ENCODE measurements at regions not wholly inside any gene's neighbourhood (a gene's known extent, or its start where the extent isn't known, plus 50 kb on each side); places are given as distances from the start of the nearest gene placed in this dataset.

DNA sequence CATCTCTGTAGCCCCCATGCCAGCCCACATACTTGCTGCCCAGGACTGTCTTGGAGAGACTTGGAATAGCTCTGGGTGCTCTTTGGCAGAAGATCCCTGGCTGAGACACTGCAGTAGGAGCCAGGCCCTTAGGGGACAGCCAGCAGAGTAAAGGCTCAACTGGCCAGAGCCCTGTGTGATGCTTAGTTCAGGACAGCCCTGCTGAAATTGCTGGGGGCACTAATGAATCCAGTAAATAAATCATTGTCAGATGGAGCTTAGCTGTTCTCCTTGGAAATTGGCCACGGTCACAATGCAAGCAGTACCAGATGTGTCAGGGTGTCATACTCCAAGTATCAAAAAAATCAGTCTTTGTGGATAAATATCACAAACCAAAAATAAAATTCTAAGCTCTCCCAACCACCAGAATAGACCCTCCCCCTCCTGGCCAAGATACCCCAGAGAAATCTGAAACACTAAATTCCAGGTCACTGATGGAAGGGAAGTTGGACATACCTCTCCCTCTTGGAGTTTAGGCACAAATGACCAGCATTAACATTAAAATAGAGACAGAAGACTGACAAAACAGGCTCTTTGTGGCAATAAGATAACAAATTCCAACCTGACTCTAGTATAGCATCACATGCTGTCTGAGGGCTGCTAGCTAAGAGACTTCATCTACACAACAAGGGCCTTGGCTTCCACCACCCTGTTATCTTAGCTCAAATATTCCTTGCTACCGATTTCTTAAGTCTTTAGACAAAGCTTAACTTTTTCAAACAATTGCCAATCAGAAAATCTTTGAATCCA lies 83.2 kb upstream of the DNAH14 start:
- DNase-seq: no peak

DNA sequence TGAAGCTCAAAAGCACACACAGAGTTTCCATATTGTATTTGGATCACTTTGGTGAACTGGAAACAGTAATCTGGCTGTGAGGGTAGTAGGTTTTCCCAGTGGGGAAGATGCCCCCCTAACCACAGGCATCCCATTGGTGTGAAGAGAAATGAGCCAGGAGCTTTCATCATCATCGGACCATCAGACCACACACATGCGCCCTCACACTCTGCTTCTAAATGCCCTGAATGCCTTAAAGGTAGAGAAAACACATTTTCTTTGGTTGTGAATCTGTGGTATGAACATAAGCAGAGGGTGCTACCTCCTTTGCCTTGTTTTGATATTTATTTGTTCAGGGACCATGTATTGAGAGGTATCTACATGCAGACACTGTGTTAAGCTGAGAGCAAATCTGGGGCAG lies 79.0 kb upstream of the DNAH14 start:
- DNase-seq: no peak

DNA sequence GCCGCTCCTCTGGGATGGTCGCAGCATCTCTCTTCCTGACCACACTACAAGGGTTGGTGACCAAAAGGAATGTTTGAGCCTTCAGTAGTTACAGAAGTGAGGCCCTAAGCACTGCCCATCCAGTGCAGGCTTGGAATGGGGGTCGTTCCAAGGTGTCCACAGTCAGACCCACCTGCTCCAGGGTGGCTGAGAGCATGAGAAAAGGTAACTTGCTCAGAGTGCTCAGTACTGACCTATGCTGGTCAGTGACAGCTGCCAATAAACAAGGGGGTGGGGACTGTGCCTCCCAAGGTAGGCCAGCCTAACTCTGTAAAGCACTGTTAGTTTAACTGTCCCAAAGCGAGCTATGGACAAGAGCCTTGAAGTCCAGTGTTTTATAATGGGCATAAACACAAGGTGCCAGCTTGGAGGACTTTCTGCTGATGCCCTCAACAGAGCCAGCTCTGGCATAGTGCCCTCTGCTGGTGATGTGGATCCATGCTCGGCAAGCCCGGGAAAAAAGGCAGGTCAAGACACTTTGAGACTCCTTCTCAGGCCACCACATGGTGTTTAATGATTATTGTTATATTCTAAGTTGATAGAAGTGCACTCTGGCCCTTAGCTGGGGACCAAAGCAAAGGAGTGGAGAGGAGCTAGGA lies 78.1 kb upstream of the DNAH14 start:
- peak in 35 of 51 donors; percentile 1 to 62 (median 26) for DNase-seq

DNA sequence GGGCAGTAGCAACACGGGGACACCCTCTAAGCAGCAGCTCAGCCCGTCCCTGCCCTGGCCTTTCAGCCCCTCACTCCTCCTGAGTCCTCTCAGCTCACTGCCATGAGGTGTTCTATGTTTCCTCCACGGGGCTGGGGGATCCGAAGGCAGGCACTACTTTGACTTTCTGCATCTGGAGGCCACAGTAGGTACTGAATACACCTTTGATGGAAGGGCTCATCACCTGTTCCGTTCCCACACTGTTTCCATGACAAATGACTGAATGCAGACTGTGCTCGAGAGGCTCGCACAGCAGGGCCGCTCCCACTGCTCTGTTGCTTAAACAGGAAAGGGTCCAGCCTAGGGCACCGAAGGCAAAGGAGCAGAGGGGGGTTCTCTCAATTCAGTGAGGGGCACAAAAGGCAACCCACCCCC lies 77.6 kb upstream of the DNAH14 start:
- no peak for DNase-seq

DNA sequence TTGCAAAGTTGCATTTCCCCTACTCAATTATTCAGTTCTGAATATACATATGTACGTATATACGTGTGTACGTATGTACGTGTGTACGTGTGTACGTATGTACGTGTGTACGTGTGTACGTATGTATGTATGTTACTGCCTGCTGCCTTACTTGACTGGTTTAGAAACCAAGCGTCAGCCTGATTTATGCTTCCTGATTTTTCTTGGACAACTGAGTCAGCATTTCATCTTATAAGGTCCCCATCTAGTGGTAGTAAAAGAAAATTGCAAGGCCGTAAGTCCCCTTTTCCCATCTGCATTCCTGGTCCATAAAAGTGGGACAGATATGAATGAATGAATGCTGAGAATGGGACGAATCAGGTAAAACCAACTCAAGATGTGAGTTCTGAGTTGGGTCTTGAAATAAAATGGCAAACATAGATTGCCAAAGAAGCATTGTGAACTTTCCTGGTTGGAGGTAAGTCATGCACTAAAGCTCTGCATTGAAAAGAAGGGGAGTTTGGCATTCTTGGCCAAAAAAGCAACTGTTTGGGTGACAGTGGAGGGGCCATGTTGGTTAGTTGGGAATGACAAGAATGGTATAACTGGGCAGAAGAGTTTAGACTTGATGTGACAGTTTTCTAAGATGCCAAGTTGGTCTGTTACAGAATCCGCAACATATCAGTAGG lies 76.4 kb upstream of the DNAH14 start:
- DNase-seq: peak in 1 of 51 donors; percentile 39

DNA sequence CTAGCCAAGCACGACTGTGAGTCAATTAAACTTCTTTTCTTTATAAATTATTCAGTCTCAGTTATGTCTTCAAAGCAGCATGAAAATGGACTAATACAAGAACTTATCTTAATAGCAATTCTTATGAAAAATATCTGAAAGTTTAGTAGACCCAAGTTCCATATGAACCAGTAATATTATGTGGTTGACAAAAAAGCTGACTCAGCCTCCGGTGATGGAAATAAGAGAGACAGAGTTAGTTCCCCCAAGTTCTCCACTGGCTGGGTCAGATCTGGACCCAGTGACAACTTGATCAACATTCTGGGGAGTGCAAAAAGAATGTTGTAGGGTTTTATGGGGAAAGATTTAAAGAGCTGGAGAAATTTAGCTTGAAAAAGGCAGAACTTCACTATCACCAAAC lies 72.5 kb upstream of the DNAH14 start:
- no peak for DNase-seq

DNA sequence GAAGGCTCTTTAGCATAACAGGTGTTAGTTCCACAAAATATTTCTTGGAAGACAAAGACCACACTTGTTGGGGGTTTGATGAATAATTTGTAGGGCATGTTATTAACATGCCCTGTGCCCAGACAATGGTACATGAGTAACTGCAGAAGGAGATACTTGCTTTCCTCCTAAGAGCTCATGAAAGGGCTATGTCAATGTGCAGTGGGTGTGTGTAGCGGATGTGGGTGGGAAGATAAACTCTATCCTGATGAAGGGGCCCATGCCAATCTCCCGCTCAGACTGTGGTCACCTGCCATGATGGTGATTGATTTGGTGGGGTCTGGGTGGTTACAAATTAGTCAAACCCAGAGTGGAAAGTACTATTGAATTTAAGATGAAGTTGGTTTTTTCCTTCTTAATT lies 69.8 kb upstream of the DNAH14 start:
- no peak for DNase-seq

DNA sequence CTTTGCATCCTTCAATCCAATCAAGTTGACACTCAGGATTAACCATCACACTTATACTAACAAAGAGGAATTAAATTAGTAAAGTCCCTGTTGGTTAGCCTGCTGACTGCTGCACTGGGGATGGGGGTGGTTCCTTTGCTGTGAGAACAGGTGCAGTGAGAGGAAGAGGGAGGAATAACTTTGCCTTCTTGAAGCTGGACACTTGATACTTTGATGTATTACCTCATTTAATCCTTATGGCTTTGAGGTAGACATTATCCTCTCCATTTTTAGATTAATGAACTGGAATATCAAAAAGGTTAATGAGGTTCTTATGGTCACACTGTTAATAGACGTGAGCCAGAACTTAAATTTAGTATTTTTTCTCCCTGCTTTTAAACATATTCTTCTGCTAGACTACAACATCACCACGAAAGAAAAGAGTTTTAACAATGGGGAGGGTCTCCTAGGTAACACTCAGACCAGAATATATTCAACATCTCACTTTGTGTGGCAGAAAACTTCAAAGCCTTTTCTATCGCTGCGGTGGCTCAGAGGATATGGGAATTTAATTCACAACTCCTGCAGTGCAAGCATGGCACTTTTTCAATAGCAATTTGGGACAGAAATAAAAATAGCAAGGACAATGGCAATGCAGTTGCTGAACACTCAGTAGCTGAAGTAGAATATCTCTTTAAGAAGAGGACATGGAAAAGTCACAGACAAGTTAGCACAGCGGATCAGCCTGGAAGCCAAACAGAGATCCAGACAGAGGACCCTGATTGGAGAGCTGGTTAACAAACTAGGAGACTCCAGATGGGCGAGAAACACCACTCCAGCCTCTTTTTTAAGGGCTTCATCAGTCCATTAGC lies 68.8 kb upstream of the DNAH14 start:
- no peak for DNase-seq

DNA sequence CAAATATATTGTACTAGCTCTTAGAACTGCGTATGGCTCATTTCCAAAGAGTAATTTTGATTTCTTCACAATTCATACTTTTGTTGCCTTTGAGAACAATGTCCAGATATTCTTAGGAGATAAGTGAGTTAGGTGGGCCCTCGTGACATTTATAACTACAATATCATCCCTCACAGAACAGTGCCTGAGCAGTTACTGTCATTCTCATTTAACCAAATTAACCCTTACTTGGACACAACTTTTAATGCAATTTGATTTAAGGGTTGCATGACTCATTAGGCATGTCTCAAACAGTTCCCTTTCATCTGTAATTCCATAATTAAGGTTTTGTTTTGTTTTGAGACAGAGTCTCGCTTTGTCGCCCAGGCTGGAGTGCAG lies 68.1 kb upstream of the DNAH14 start:
- DNase-seq: no peak

DNA sequence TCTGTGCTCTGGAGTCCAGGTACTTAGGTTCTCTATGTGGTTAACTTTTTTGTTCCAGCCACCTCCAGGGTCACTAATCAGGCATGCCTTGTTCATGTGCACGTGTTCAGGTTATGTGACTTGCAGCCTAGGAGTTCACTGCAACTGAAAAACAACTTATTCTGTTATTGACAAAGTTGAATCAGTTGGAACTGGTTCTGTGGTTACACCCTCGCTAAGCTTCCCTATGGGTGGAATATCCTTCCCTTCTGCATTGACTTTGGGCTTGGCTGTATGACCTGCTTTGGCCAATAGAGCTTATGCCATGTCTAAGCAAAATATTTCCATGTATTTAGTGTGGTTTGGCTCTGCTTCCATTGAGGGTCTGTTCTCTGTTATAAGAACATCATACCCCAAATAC lies 66.0 kb upstream of the DNAH14 start:
- no peak for DNase-seq

DNA sequence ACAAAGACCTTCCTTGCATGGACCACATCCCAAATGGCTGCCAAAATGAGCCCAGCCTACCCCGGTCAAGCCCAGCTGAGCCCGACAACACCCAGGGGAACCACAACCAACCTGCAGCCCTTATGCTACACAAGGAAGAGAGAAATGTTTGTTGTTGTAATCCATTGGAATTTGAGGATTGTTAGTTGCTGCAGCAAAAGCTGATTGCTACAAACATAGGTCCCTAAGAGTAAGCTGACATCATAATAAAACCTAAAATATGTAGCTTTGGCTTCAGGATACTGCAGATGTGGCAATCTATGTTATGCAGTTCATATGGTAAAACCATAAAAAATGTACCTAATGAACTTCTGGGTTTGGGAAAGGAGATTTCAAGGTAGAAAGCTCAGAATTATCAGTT lies 65.5 kb upstream of the DNAH14 start:
- DNase-seq: no peak

DNA sequence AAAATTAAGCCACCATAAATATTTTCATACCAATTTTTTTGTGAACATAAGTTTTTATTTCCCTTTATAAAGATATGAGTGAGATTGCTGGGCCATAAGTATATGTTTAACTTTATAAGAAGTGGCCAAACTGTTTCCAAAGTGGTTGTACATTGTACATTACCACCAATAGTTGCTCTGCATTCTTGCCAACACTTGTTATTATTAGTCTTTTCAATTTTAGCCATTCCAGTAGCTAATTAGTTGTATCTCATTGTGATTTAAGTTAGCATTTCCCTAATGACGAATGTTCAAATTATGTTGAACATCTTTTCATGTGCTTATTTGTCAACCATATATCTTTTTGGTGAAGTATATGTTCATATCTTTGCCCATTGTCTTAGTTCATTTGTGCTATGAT lies 64.0 kb upstream of the DNAH14 start:
- DNase-seq: no peak

DNA sequence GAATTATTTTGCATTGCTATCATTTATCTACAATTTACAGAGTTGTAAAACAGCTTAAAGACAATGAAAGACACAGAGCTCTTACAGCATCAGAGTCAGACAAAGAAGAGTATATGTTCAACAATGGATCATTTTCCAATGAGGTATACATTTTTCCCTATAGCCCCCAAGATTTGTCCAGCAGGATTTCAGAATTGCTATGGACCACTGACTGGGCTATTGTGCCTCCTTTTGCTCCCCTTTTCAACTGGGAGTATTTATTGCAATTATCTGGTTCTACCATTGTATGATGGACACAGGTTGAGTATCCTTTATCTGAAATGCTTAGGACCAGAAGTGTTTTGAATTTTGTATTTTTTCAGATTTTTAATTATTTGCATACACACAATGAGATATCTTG lies 62.5 kb upstream of the DNAH14 start:
- no peak for DNase-seq

DNA sequence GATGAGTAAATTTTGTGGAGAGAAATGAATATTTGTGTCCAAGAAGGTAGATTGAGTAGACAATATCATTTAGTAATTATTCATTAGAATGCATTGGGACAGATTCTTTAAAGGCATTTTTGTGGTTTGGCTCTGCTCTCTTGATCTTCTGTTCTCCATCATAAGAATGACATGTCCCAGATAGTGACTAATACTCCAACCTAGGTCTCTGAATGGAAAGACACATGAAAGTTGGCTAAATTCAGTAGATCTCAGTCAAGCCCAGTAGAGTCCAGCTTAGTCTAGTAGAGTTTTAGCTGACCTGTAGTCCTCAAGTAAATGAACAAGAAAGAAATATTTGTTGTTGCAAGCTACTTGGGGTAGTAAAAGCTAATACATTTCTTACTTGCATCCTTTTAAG lies 61.8 kb upstream of the DNAH14 start:
- DNase-seq: no peak

DNA sequence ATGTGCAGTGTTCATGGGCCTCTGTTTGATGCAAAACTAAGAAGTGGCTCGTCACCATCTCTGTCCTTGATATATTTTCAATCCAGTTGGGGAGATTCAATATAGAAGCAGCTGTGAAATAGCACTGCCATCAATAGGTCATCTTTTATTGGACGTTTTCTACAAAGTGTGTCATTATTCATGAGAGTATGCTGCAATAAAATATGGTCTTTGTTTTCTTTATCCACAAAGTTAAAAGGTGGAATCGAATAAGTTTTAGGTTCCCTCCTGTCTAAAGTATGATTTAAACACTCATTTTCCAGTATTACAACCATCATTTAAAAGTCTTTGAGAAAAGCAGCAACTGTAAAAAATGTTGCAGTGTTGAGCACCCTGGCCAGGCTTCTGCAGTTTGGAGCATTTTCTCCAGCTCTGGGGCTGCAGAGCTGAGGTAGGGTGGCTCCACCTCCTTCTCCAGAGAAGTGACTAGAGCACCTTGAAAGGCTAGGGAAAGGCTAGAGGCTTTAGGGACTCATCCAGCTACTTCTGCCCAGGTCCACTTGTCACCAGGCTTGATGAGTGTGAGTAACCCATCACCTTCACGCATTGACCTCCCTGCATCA lies 56.5 kb upstream of the DNAH14 start:
- DNase-seq: no peak

DNA sequence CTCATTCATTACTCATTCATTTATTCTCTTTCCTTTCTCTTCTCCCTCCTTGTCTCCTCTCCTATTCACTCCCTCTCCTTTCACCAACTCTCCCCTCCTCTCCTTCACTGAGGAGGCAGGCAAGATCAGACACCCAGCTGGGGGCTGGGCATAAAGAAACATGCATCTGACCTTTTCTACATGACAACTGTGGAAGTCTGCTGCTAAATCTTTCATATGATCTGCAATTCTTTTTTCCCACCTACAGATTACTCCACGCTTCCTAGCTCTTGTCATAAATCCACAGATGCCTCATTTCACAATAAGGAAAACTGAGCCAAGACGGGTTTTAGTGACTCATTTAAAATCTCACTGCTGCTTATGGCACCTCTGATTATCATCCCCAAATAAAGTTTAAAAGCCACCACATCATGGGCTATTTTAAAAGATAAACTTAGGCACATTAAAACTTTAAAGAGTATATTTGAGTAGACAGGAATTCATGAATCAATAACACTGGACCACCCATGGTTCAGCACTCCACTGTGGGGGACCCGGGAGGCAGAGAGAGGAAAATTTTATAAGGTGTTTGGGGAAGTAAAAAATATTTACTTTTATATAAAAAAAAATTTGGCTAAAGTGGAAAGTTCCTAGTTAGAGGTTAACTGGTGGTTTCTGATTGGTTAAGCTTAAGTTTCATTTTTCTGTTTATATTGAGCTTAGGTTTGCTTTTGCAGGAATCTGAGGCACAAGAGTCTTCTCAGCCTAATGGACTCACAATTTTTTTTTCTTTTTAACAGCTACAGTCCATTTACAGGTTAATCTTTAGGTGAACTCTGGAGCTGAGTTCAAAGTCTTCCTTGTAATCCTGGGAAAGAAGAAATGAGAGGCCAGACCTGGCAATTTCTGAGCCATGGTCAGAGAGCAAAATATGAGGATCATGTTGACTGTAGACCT lies 55.8 kb upstream of the DNAH14 start:
- DNase-seq: no peak

DNA sequence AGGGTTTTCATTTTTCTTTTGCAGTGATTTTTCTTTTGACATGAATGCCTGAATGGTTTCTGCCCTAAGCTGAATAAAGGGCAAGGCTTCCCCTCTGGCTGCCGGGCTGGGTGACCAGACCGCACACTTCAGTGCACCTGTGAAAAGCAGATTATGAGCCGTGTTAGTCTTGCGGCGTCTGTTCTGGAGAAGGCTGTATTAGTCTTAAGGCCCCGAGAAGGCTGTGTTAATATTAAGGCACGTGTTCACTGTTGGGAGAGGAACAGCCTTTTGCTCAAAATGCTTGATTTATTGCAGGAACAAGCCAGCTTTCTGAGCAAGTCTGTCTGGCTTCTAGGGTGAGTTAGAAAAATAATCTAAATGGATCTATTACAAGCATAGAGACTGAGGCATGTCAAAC lies 54.7 kb upstream of the DNAH14 start:
- no peak for DNase-seq

DNA sequence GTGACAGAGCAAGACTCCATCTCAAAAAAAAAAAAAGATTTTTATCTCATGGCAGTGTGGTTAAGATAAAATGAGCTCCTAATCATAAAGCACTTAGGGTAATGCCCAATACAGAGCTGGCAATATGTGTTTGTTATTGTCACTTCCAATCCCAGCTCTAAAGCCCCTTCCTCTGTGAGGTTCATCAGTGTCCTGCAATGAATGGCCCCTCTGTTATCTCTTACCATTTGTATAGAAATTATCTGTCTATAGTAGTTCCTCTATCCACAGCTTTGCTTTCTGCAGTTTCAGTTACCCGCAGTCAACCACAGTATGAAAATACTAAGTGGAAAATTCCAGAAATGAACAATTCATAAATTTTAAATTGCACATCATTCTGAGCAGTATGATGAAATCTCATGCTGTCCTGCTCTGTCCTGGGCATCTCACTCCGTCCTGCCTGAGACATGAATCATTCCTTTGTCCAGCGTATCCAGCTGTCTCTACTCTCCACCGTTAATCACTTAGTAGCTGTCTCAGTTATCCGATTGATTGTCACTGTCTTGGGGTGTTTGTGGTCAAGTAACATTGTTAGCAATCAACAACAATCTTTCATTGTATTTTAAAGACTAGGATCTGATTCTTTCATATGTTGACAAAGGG lies 50.2 kb upstream of the DNAH14 start:
- peak in 5 of 51 donors; percentile 1 to 2 (median 1) for DNase-seq

All from hypothalamus (tissue), 51 donors.